ENCODE measurements at regions not wholly inside any gene's neighbourhood (a gene's known extent, or its start where the extent isn't known, plus 50 kb on each side); places are given as distances from the start of the nearest gene placed in this dataset.

DNA sequence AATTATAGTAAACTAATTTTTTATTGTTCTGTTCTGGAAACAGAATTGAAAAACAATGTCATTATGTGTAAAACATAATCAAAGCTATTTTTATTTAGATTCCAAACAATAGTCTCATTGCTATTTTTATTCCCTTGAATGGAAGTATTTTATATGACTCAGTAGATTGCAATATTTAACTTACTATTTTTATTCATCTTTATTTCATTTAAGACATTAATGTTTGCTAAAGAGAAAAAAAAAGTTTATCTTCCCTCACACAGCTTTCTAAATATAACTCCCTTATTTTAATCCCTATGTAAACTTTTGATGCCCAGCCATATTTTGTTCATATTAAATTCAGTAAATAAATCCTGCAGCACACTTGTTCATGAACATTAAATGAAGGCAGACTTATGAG, 622.4 kb downstream of the SLC6A15 start:
- H3K27ac ChIP-seq (ENCODE audit: low read depth, low read length, poor library complexity, severe bottlenecking) = no peak overlapping the region
- no peak overlapping the region for H3K4me2 ChIP-seq (ENCODE audit: low read length)
- no peak overlapping the region for H2AFZ ChIP-seq (ENCODE audit: low read length)
- H3K9me3 ChIP-seq (ENCODE audit: low read length) = no peaks in the 10 kb centered on the region
- H4K20me1 ChIP-seq (ENCODE audit: insufficient read depth, low read length) = no peaks in the 10 kb centered on the region
- no peaks in the 10 kb centered on the region for H3K9me2 ChIP-seq (ENCODE audit: low read depth, low read length)
- H3K36me3 ChIP-seq (ENCODE audit: insufficient read depth, low read length) = no peaks in the 10 kb centered on the region
- no peak overlapping the region for H3K4me3 ChIP-seq (ENCODE audit: low read depth, low read length, poor library complexity, severe bottlenecking)
- H3K9ac ChIP-seq (ENCODE audit: low read length) = no peak overlapping the region
- H3K4me1 ChIP-seq (ENCODE audit: insufficient read depth, low read length, severe bottlenecking) = no peaks in the 10 kb centered on the region
- H3K27me3 ChIP-seq (ENCODE audit: insufficient read depth, low read length) = no peaks in the 10 kb centered on the region
- no peaks in the 10 kb centered on the region for H3F3A ChIP-seq (ENCODE audit: insufficient read depth, low read length)
- H3K79me2 ChIP-seq (ENCODE audit: insufficient read depth, low read length) = no peaks in the 10 kb centered on the region
- TF ChIP-seq, protein P1, sequence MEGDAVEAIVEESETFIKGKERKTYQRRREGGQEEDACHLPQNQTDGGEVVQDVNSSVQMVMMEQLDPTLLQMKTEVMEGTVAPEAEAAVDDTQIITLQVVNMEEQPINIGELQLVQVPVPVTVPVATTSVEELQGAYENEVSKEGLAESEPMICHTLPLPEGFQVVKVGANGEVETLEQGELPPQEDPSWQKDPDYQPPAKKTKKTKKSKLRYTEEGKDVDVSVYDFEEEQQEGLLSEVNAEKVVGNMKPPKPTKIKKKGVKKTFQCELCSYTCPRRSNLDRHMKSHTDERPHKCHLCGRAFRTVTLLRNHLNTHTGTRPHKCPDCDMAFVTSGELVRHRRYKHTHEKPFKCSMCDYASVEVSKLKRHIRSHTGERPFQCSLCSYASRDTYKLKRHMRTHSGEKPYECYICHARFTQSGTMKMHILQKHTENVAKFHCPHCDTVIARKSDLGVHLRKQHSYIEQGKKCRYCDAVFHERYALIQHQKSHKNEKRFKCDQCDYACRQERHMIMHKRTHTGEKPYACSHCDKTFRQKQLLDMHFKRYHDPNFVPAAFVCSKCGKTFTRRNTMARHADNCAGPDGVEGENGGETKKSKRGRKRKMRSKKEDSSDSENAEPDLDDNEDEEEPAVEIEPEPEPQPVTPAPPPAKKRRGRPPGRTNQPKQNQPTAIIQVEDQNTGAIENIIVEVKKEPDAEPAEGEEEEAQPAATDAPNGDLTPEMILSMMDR (IDR thresholded peaks at IDR 0.05; ENCODE audit: low read length) = no peak
- no peak for TF ChIP-seq EZH2 (IDR thresholded peaks at IDR 0.05; ENCODE audit: borderline replicate concordance, low read length)

DNA sequence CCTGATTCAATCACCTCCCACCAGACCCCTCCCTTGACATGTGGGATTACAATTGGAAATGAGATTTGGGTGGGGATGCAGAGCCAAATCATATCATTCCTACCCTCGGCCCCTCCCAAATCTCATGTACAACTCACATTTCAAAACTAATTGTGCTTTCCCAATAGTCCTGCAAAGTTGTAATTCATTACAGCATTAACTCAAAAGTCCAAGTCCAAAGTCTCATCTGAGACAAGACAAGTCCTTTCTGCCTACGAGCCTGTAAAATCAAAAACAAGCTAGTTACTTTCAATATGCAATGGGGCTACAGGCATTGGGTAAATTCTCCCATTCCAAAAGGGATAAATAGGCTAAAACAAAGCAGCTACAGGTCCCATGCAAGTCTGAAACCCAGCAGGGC, 634.6 kb downstream of the SLC6A15 start:
- no peaks in the 10 kb centered on the region for H4K20me1 ChIP-seq (ENCODE audit: insufficient read depth, low read length)
- H3K27me3 ChIP-seq (ENCODE audit: insufficient read depth, low read length) = no peaks in the 10 kb centered on the region
- TF ChIP-seq EZH2 (IDR thresholded peaks at IDR 0.05; ENCODE audit: borderline replicate concordance, low read length) = no peak
- TF ChIP-seq, protein P1 (IDR thresholded peaks at IDR 0.05; ENCODE audit: low read length) = no peak
- no peak overlapping the region for H3K9ac ChIP-seq (ENCODE audit: low read length)
- H3K36me3 ChIP-seq (ENCODE audit: insufficient read depth, low read length) = no peaks in the 10 kb centered on the region
- H3K79me2 ChIP-seq (ENCODE audit: insufficient read depth, low read length) = no peaks in the 10 kb centered on the region
- H3K27ac ChIP-seq (ENCODE audit: low read depth, low read length, poor library complexity, severe bottlenecking) = no peak overlapping the region
- H3F3A ChIP-seq (ENCODE audit: insufficient read depth, low read length) = no peaks in the 10 kb centered on the region
- H3K4me3 ChIP-seq (ENCODE audit: low read depth, low read length, poor library complexity, severe bottlenecking) = no peak overlapping the region
- H3K9me2 ChIP-seq (ENCODE audit: low read depth, low read length) = no peaks in the 10 kb centered on the region; the same call in 1 of the 2 replicates
- H2AFZ ChIP-seq (ENCODE audit: low read length) = no peak overlapping the region
- H3K4me1 ChIP-seq (ENCODE audit: insufficient read depth, low read length, severe bottlenecking) = no peaks in the 10 kb centered on the region
- H3K4me2 ChIP-seq (ENCODE audit: low read length) = no peak overlapping the region
- H3K9me3 ChIP-seq (ENCODE audit: low read length) = no peaks in the 10 kb centered on the region

- H2AFZ ChIP-seq (ENCODE audit: low read length) = no peak overlapping the region
Observed at GRCh38 chr12:84276215-84276614, 636.4 kb downstream of the SLC6A15 start.

More at GRCh38 chr12:84276215-84276614, 636.4 kb downstream of the SLC6A15 start:
- no peaks in the 10 kb centered on the region; the same call in 1 of the 2 replicates for H3K9me2 ChIP-seq (ENCODE audit: low read depth, low read length)
- no peaks in the 10 kb centered on the region for H3K79me2 ChIP-seq (ENCODE audit: insufficient read depth, low read length)
- H3K27me3 ChIP-seq (ENCODE audit: insufficient read depth, low read length) = no peaks in the 10 kb centered on the region
- H3F3A ChIP-seq (ENCODE audit: insufficient read depth, low read length) = no peaks in the 10 kb centered on the region
- H4K20me1 ChIP-seq (ENCODE audit: insufficient read depth, low read length) = no peaks in the 10 kb centered on the region
- no peak overlapping the region for H3K4me3 ChIP-seq (ENCODE audit: low read depth, low read length, poor library complexity, severe bottlenecking)
- TF ChIP-seq, protein P1 (IDR thresholded peaks at IDR 0.05; ENCODE audit: low read length) = no peak
- TF ChIP-seq EZH2 (IDR thresholded peaks at IDR 0.05; ENCODE audit: borderline replicate concordance, low read length) = no peak
- no peak overlapping the region for H3K4me2 ChIP-seq (ENCODE audit: low read length)
- H3K27ac ChIP-seq (ENCODE audit: low read depth, low read length, poor library complexity, severe bottlenecking) = no peak overlapping the region
- no peaks in the 10 kb centered on the region for H3K9me3 ChIP-seq (ENCODE audit: low read length)
- H3K4me1 ChIP-seq (ENCODE audit: insufficient read depth, low read length, severe bottlenecking) = no peaks in the 10 kb centered on the region
- no peaks in the 10 kb centered on the region for H3K36me3 ChIP-seq (ENCODE audit: insufficient read depth, low read length)
- H3K9ac ChIP-seq (ENCODE audit: low read length) = no peak overlapping the region
